GM12874 (cell line): ENCODE measurements at regions not wholly inside any gene's neighbourhood (a gene's known extent, or its start where the extent isn't known, plus 50 kb on each side); places are given as distances from the start of the nearest gene placed in this dataset.

Experiments
- CTCF ChIP-seq: IDR thresholded peaks from 2 replicates; pipeline ENCODE4 v1.5.1; 2011; ENCODE audit warnings: low read depth, mild to moderate bottlenecking, control low read depth, low read length, moderate library complexity; ENCODE audit not compliant: insufficient read depth

DNA sequence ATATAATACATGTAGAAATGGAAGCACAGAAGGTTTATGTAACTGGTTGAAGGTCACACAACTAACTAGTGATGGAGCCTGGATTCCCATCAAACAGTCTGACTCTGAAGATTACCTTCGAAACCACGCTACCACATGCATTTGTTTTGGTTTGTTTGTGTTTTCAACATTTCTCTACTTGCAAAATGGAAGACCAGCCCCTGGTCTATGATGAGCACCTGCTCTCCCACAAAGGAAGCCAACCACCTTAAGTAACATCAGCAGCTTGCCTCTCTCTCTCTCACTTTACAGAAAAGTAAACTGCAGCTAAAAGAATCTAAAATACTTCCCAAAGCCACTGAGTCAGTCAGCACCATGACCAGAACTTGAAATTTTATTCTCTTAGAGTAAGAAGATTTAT lies 186.9 kb upstream of the TMPO start:
- no peak for TF ChIP-seq CTCF

DNA sequence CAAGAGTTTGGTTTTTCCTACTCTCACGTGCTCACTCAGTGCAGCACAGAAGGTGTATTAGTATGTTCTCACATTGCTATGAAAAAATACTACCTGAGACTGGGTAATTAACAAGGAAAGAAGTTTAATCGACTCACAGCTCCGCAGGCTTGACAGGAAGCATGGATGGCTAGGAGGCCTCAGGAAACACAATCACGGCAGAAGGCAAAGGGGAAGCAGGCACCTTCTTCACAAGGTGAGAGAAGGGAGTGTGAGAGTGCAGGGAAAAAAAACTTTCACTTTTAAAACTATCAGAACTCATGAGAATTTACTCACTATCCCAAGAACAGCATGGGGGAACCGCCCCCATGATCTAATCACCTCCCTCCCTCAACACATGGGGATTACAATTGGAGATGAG lies 185.8 kb upstream of the TMPO start:
- TF ChIP-seq CTCF = no peak

DNA sequence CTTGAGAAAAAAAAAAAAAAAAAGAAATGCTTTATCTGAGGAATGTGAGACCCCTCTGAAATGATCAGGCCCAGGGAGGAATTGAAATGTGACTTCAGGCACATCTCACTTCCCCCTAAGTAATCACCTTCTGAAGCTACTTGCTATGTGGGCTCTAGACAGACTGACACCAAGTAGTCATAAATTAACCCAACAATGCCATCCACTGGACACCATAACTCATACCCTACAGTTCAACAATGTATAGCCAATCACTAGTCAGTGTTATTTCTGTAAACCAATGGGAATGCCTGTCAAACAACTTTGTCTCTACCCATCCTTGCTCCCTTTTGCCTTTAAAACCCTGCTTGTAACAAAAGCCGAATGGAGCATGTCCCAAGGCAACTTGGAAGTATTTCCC lies 182.7 kb upstream of the TMPO start:
- TF ChIP-seq CTCF = peak; percentile 21; the same call in 1 of the 2 replicates

- TF ChIP-seq CTCF = no peak
These were observed 180.6 kb upstream of the TMPO start for GRCh38 chr12:98334768-98335167.

GRCh38 chr12:98341026-98341425 lies 174.4 kb upstream of the TMPO start:
- no peak for TF ChIP-seq CTCF

GRCh38 chr12:98341732-98342131 lies 173.7 kb upstream of the TMPO start:
- TF ChIP-seq CTCF = no peak

GRCh38 chr12:98343002-98343567 lies 172.3 kb upstream of the TMPO start:
- TF ChIP-seq CTCF = no peak
